ENCODE measurements at regions not wholly inside any gene's neighbourhood (a gene's known extent, or its start where the extent isn't known, plus 50 kb on each side); places are given as distances from the start of the nearest gene placed in this dataset.

DNA sequence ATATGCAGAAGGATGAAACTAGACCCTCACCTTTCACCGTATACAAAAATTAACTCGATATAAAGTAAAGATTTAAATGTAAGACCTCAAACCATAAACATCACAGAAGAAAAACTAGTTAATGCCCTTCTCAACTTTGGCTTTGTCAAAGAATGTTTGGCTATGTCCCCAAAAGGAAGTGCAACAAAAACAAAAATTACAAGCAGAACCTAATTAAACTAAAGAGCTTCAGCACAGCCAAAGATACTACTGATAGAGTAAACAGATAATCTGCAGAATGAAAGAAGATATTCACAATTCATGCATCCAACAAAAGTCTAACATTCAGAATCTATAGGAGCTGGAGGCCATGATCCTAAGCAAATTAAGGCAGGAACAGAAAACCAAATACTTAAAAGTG lies 824.6 kb upstream of the NEGR1 start:
- TF ChIP-seq YY1 (IDR thresholded peaks at IDR 0.05; ENCODE audit: insufficient read depth, insufficient read length) (no peak), ZNF274 (IDR thresholded peaks at IDR 0.05; ENCODE audit: low read depth, low read length) (no peak), SUZ12 (IDR thresholded peaks at IDR 0.05; ENCODE audit: extremely low read depth, insufficient read depth, insufficient read length) (no peak)

All from NT2/D1 (cell line).